ENCODE measurements at regions not wholly inside any gene's neighbourhood (a gene's known extent, or its start where the extent isn't known, plus 50 kb on each side); places are given as distances from the start of the nearest gene placed in this dataset.

DNA sequence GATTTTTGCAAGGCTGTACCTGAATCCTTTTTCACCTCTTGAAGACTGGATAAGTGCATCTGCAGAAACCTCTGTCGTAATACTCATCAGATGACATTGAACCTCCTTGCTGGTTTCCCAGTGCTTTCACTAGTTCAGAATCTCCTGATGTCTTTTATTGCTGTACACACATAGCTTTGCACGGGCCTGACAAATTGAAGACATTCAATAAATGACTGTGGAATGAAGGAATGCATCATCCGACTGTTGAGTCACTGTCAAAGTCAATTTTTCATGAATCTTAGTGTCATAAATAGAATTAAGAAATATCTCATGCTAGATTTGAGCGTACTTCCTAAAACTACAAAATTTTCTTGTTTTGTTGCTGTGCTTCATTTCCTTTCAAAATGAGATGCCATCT lies 598.2 kb upstream of the MAP3K7 start:
- Histone ChIP-seq H2BK12ac (ENCODE audit: insufficient read length, low read depth, low read length) (no peak overlapping the region), H3K27me3 (ENCODE audit: insufficient read depth, low read length) (no peaks in the 10 kb centered on the region), H2BK20ac (ENCODE audit: low read depth, low read length, poor library complexity, severe bottlenecking) (no peak overlapping the region), H2AFZ (ENCODE audit: low read length) (no peak overlapping the region), H4K8ac (replicated peaks; ENCODE audit: insufficient read length, low read depth, low read length) (no peak overlapping the region), H3T11ph (ENCODE audit: low read length) (no peak overlapping the region), H3K23me2 (ENCODE audit: insufficient read length, low read depth, low read length, poor library complexity, severe bottlenecking) (no peaks in the 10 kb centered on the region), H3K56ac (ENCODE audit: insufficient read length, low read depth, low read length) (no peak overlapping the region), H3K4me2 (ENCODE audit: insufficient read depth, insufficient read length, low read length) (no peak overlapping the region), H2BK120ac (ENCODE audit: low read depth, low read length, poor library complexity, severe bottlenecking) (no peak overlapping the region), H3K4ac (ENCODE audit: low read depth, low read length) (no peak overlapping the region), H3K79me2 (ENCODE audit: insufficient read depth, low read length) (no peaks in the 10 kb centered on the region), H3K4me1 (ENCODE audit: insufficient read depth, low read length) (no peaks in the 10 kb centered on the region), H2BK5ac (ENCODE audit: insufficient read length, low read length) (no peak overlapping the region), H3K27ac (ENCODE audit: insufficient read length, low read depth, low read length) (no peak overlapping the region), H3K14ac (ENCODE audit: insufficient read depth, low read length) (no peak overlapping the region), H3K9me3 (ENCODE audit: control insufficient read depth, low read depth, low read length) (no peaks in the 10 kb centered on the region), H4K5ac (ENCODE audit: insufficient read length, low read depth, low read length) (no peak overlapping the region), H3K79me1 (ENCODE audit: insufficient read depth, low read depth, low read length, poor library complexity, severe bottlenecking) (no peaks in the 10 kb centered on the region), H4K91ac (ENCODE audit: insufficient read length, low read depth, low read length) (no peak overlapping the region), H3K9ac (ENCODE audit: extremely low read depth, insufficient read length, low read length) (no peak overlapping the region), H2BK15ac (ENCODE audit: low read depth, low read length) (no peak overlapping the region), H4K20me1 (ENCODE audit: control insufficient read depth, insufficient read depth, insufficient read length) (no peaks in the 10 kb centered on the region), H3K18ac (ENCODE audit: insufficient read length, low read depth, low read length) (no peak overlapping the region), H3K23ac (ENCODE audit: insufficient read length, low read depth, low read length) (no peak overlapping the region), H2AK5ac (ENCODE audit: insufficient read length, low read length) (no peak overlapping the region)
- DNase-seq = no peak
- peaks cover 3 to 21% of the 10 kb centered on the region in 2 experiments for H3K9me3 Mint-ChIP-seq
- WGBS (ENCODE audit: extremely low coverage, insufficient read length, low lambda C conversion rate) = no CpG with 5 or more reads among the region's 4 CpGs
- H3K27ac Mint-ChIP-seq = no peak overlapping the region
- TF ChIP-seq, protein P1, sequence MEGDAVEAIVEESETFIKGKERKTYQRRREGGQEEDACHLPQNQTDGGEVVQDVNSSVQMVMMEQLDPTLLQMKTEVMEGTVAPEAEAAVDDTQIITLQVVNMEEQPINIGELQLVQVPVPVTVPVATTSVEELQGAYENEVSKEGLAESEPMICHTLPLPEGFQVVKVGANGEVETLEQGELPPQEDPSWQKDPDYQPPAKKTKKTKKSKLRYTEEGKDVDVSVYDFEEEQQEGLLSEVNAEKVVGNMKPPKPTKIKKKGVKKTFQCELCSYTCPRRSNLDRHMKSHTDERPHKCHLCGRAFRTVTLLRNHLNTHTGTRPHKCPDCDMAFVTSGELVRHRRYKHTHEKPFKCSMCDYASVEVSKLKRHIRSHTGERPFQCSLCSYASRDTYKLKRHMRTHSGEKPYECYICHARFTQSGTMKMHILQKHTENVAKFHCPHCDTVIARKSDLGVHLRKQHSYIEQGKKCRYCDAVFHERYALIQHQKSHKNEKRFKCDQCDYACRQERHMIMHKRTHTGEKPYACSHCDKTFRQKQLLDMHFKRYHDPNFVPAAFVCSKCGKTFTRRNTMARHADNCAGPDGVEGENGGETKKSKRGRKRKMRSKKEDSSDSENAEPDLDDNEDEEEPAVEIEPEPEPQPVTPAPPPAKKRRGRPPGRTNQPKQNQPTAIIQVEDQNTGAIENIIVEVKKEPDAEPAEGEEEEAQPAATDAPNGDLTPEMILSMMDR (conservative IDR thresholded peaks at IDR 0.05) = no peak
- peaks cover 0 to 6% (median 1%) of the 10 kb centered on the region in 3 experiments; a peak in 2 of 7 replicates for H3K36me3 Mint-ChIP-seq (ENCODE audit: insufficient read depth in 1 of 3, low read depth in 3 of 3)
- no peaks in the 10 kb centered on the region for H3K4me1 Mint-ChIP-seq
- no peaks in the 10 kb centered on the region for H3K27me3 Mint-ChIP-seq (ENCODE audit: low read depth)
- H3K4me3 Mint-ChIP-seq = no peak overlapping the region

Data from H9 (cell line).